ENCODE measurements at regions not wholly inside any gene's neighbourhood (a gene's known extent, or its start where the extent isn't known, plus 50 kb on each side); places are given as distances from the start of the nearest gene placed in this dataset.

- TF ChIP-seq EZH2phosphoT487 (IDR thresholded peaks at IDR 0.05; ENCODE audit: borderline replicate concordance, low read depth, low read length) (no peak), CTCF (conservative IDR thresholded peaks at IDR 0.05; ENCODE audit: low read length) (no peak)
- H3K4me3 ChIP-seq (ENCODE audit: low read depth, low read length, poor library complexity, severe bottlenecking) = no peak overlapping the region
- POLR2A ChIA-PET = no interaction called here
- intact Hi-C loops (cut with micrococcal nuclease; ENCODE audit: unreplicated experiment) = no loop called here
- DNase-seq (ENCODE audit: low spot score) = no peak
- H3K79me2 ChIP-seq (ENCODE audit: insufficient read depth, low read depth, low read length) = no peaks in the 10 kb centered on the region
- H3K4me1 ChIP-seq (ENCODE audit: insufficient read depth, low read length, poor library complexity, severe bottlenecking) = no peaks in the 10 kb centered on the region
- H3K27ac ChIP-seq (ENCODE audit: low read depth, low read length, poor library complexity, severe bottlenecking) = no peak overlapping the region
- CTCF ChIA-PET (ENCODE audit: unreplicated experiment) = no interaction called here
- no TSS peak for BruUV-seq (replicated peaks)
- no peaks in the 10 kb centered on the region for H3K36me3 ChIP-seq (ENCODE audit: insufficient read depth, low read length)
- no peaks in the 10 kb centered on the region for H4K20me1 ChIP-seq (ENCODE audit: insufficient read depth, low read length)
- no peaks in the 10 kb centered on the region for H3K9me3 ChIP-seq (ENCODE audit: low read length)
- no peak overlapping the region for H2AFZ ChIP-seq (ENCODE audit: low read length)
- no peaks in the 10 kb centered on the region for H3K9me2 ChIP-seq (ENCODE audit: insufficient read depth, low read length)
- H3K4me2 ChIP-seq (ENCODE audit: low read length) = no peak overlapping the region
These were observed 652.9 kb downstream of the SEMA5A start for GRCh38 chr5:8892926-8893325.

- no peaks in the 10 kb centered on the region for H4K20me1 ChIP-seq (ENCODE audit: insufficient read depth, low read length)
- H3K27ac ChIP-seq (ENCODE audit: low read depth, low read length, poor library complexity, severe bottlenecking) = no peak overlapping the region
- ChIA-PET CTCF (ENCODE audit: unreplicated experiment) (no interaction called here), POLR2A (no interaction called here)
- H3K9me3 ChIP-seq (ENCODE audit: low read length) = no peaks in the 10 kb centered on the region
- H3K4me1 ChIP-seq (ENCODE audit: insufficient read depth, low read length, poor library complexity, severe bottlenecking) = no peaks in the 10 kb centered on the region
- no peaks in the 10 kb centered on the region for H3K9me2 ChIP-seq (ENCODE audit: insufficient read depth, low read length)
- H3K79me2 ChIP-seq (ENCODE audit: insufficient read depth, low read depth, low read length) = no peaks in the 10 kb centered on the region
- intact Hi-C loops (cut with micrococcal nuclease; ENCODE audit: unreplicated experiment) = no loop called here
- H2AFZ ChIP-seq (ENCODE audit: low read length) = no peak overlapping the region
- BruUV-seq (replicated peaks) = no TSS peak
- no peak overlapping the region for H3K4me2 ChIP-seq (ENCODE audit: low read length)
- H3K4me3 ChIP-seq (ENCODE audit: low read depth, low read length, poor library complexity, severe bottlenecking) = no peak overlapping the region
- no peak for DNase-seq (ENCODE audit: low spot score)
- no peaks in the 10 kb centered on the region for H3K36me3 ChIP-seq (ENCODE audit: insufficient read depth, low read length)
- no peak for TF ChIP-seq EZH2phosphoT487 (IDR thresholded peaks at IDR 0.05; ENCODE audit: borderline replicate concordance, low read depth, low read length)
- TF ChIP-seq CTCF (conservative IDR thresholded peaks at IDR 0.05; ENCODE audit: low read length) = no peak
These were observed 651.8 kb downstream of the SEMA5A start for GRCh38 chr5:8894031-8894430.

GRCh38 chr5:8895062-8895461 is 650.8 kb downstream of the SEMA5A start:
- H3K4me1 ChIP-seq (ENCODE audit: insufficient read depth, low read length, poor library complexity, severe bottlenecking) = no peaks in the 10 kb centered on the region
- CTCF ChIA-PET (ENCODE audit: unreplicated experiment) = no interaction called here
- no peaks in the 10 kb centered on the region for H4K20me1 ChIP-seq (ENCODE audit: insufficient read depth, low read length)
- no peak overlapping the region for H2AFZ ChIP-seq (ENCODE audit: low read length)
- DNase-seq (ENCODE audit: low spot score) = no peak
- POLR2A ChIA-PET = no interaction called here
- no peak overlapping the region for H3K4me2 ChIP-seq (ENCODE audit: low read length)
- H3K9me3 ChIP-seq (ENCODE audit: low read length) = no peaks in the 10 kb centered on the region
- intact Hi-C loops (cut with micrococcal nuclease; ENCODE audit: unreplicated experiment) = no loop called here
- BruUV-seq (replicated peaks) = no TSS peak
- no peak overlapping the region for H3K4me3 ChIP-seq (ENCODE audit: low read depth, low read length, poor library complexity, severe bottlenecking)
- TF ChIP-seq EZH2phosphoT487 (IDR thresholded peaks at IDR 0.05; ENCODE audit: borderline replicate concordance, low read depth, low read length) (no peak), CTCF (conservative IDR thresholded peaks at IDR 0.05; ENCODE audit: low read length) (no peak)
- H3K36me3 ChIP-seq (ENCODE audit: insufficient read depth, low read length) = no peaks in the 10 kb centered on the region
- H3K79me2 ChIP-seq (ENCODE audit: insufficient read depth, low read depth, low read length) = no peaks in the 10 kb centered on the region
- H3K9me2 ChIP-seq (ENCODE audit: insufficient read depth, low read length) = no peaks in the 10 kb centered on the region
- H3K27ac ChIP-seq (ENCODE audit: low read depth, low read length, poor library complexity, severe bottlenecking) = no peak overlapping the region
